ENCODE measurements at regions not wholly inside any gene's neighbourhood (a gene's known extent, or its start where the extent isn't known, plus 50 kb on each side); places are given as distances from the start of the nearest gene placed in this dataset.

DNA sequence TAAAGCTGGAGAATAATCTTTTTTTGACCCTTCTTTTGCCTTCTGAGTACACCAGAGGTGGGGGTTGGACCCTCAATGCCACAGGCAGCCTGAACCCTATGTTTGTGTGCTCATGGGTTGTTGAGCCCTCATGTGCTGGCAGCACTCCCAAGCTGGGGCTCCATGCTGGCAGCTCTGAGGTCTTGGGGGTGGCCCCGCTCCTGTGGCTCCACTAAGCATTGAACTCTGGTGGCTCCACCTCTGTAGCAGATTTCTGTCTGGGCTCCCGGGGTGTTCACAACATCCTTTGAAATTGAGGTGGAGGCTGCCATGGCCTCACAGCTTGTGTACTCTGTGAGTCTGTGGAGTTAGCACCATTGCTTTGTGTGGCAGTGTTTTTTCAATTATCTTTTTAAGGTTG lies 557.4 kb upstream of the SEL1L start:
- TF ChIP-seq CTCF (conservative IDR thresholded peaks at IDR 0.05; ENCODE audit: low read depth in 2 of 2), result no peak
- no peak for TF ChIP-seq POLR2AphosphoS5 (IDR thresholded peaks at IDR 0.05; ENCODE audit: low read depth)
- TF ChIP-seq, protein P1, sequence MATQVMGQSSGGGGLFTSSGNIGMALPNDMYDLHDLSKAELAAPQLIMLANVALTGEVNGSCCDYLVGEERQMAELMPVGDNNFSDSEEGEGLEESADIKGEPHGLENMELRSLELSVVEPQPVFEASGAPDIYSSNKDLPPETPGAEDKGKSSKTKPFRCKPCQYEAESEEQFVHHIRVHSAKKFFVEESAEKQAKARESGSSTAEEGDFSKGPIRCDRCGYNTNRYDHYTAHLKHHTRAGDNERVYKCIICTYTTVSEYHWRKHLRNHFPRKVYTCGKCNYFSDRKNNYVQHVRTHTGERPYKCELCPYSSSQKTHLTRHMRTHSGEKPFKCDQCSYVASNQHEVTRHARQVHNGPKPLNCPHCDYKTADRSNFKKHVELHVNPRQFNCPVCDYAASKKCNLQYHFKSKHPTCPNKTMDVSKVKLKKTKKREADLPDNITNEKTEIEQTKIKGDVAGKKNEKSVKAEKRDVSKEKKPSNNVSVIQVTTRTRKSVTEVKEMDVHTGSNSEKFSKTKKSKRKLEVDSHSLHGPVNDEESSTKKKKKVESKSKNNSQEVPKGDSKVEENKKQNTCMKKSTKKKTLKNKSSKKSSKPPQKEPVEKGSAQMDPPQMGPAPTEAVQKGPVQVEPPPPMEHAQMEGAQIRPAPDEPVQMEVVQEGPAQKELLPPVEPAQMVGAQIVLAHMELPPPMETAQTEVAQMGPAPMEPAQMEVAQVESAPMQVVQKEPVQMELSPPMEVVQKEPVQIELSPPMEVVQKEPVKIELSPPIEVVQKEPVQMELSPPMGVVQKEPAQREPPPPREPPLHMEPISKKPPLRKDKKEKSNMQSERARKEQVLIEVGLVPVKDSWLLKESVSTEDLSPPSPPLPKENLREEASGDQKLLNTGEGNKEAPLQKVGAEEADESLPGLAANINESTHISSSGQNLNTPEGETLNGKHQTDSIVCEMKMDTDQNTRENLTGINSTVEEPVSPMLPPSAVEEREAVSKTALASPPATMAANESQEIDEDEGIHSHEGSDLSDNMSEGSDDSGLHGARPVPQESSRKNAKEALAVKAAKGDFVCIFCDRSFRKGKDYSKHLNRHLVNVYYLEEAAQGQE (IDR thresholded peaks at IDR 0.05; ENCODE audit: unreplicated experiment), result no peak
- TF ChIP-seq EZH2phosphoT487 (IDR thresholded peaks at IDR 0.05; ENCODE audit: unreplicated experiment), result no peak
- no peak for TF ChIP-seq EZH2 (IDR thresholded peaks at IDR 0.05; ENCODE audit: low read depth, unreplicated experiment)
- TF ChIP-seq, protein P2, sequence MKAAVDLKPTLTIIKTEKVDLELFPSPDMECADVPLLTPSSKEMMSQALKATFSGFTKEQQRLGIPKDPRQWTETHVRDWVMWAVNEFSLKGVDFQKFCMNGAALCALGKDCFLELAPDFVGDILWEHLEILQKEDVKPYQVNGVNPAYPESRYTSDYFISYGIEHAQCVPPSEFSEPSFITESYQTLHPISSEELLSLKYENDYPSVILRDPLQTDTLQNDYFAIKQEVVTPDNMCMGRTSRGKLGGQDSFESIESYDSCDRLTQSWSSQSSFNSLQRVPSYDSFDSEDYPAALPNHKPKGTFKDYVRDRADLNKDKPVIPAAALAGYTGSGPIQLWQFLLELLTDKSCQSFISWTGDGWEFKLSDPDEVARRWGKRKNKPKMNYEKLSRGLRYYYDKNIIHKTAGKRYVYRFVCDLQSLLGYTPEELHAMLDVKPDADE (IDR thresholded peaks at IDR 0.05), result no peak
- no peak for TF ChIP-seq JUNB (IDR thresholded peaks at IDR 0.05; ENCODE audit: unreplicated experiment)
- TF ChIP-seq CREB1 (CRISPR knock-in tag; IDR thresholded peaks at IDR 0.05; ENCODE audit: low read depth), result no peak
- no peak for TF ChIP-seq ZNF331 (CRISPR knock-in tag; IDR thresholded peaks at IDR 0.05; ENCODE audit: low read depth)
- no peak for TF ChIP-seq STAT1 (IDR thresholded peaks at IDR 0.05; ENCODE audit: unreplicated experiment)
- TF ChIP-seq NANOG (IDR thresholded peaks at IDR 0.05; ENCODE audit: borderline replicate concordance), result no peak

Measured in GM23338 (cell line).